GM12872 (cell line): ENCODE measurements at regions not wholly inside any gene's neighbourhood (a gene's known extent, or its start where the extent isn't known, plus 50 kb on each side); places are given as distances from the start of the nearest gene placed in this dataset.

Source experiments
- CTCF ChIP-seq: IDR thresholded peaks from 3 replicates; pipeline ENCODE4 v1.5.1; 2011; ENCODE audit warnings: low read depth, mild to moderate bottlenecking, low read length, moderate library complexity; ENCODE audit not compliant: insufficient read depth

- TF ChIP-seq CTCF = no peak
These were observed 159.2 kb upstream of the XYLT1 start for GRCh38 chr16:17629936-17630335.

GRCh38 chr16:17628983-17629382 lies 158.2 kb upstream of the XYLT1 start:
- no peak for TF ChIP-seq CTCF

- no peak for TF ChIP-seq CTCF
These were observed 151.6 kb upstream of the XYLT1 start for GRCh38 chr16:17622366-17622765.

GRCh38 chr16:17619261-17619660 lies 148.5 kb upstream of the XYLT1 start:
- no peak for TF ChIP-seq CTCF

- TF ChIP-seq CTCF = no peak
These were observed 146.3 kb upstream of the XYLT1 start for GRCh38 chr16:17617021-17617552.

GRCh38 chr16:17612336-17612735 lies 141.6 kb upstream of the XYLT1 start:
- TF ChIP-seq CTCF = no peak

- TF ChIP-seq CTCF = no peak
These were observed 136.8 kb upstream of the XYLT1 start for GRCh38 chr16:17607609-17608008.
